ENCODE measurements at regions not wholly inside any gene's neighbourhood (a gene's known extent, or its start where the extent isn't known, plus 50 kb on each side); places are given as distances from the start of the nearest gene placed in this dataset.
"Not testable (repeated sequence)": the region's sequence is repeated elsewhere in the genome, so short reads cannot be mapped to it uniquely, and the experiment has no call there.

GRCh38 chr5:108696951-108697715, 50.6 kb upstream of the FER start:
- no peak for DNase-seq

- DNase-seq: no peak
Measured at GRCh38 chr5:108696407-108696806, 51.3 kb upstream of the FER start.

DNA sequence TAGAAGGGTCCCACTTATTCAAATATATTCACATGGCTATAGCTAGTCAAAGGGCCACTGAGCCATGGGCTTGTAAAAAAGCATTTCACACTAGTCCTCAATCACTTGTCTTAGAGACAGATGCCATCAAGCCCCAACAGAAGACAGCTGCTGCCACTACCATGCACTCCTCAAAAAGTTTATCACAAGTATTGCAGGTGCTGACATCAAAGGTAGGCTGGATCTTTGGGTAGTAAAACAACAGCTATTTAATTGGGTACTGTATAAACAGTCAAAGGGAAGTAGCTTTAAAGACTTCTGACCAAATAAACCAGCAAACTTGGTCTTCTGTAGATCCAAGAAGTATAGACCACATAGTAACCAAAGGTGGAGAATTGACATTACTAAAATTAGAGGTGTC, 59.2 kb upstream of the FER start:
- DNase-seq: no peak

DNA sequence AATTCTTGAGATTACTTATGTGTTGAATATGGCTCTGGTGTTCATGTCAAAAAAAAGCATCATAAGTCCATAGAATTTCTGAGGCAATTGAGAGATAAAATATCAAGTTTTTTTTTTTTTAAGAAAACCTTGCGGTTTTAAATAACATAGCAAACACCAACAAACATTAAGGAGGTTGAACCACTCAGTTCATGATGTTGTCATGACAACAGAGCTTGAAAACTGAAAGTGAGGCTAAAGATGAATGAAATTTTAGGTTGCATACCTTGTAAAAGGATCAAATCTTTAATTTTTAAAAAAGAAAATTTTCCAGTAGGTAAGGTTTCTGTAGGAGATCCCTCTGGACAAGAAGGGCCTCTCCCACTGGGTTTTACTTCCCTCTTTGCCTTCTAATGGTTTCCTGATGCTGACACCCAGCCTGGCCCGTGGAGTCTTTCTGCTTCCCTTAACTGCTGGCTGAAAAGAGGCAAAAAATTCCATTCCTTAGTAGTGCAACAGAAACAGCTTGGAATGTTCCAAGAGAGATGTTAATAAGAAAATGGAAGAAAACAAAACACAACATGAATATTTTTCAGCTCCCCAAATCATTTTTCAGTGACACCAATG, 60.0 kb upstream of the FER start:
- no peak for DNase-seq

GRCh38 chr5:108686676-108687075, 61.0 kb upstream of the FER start:
- no peak for DNase-seq

DNA sequence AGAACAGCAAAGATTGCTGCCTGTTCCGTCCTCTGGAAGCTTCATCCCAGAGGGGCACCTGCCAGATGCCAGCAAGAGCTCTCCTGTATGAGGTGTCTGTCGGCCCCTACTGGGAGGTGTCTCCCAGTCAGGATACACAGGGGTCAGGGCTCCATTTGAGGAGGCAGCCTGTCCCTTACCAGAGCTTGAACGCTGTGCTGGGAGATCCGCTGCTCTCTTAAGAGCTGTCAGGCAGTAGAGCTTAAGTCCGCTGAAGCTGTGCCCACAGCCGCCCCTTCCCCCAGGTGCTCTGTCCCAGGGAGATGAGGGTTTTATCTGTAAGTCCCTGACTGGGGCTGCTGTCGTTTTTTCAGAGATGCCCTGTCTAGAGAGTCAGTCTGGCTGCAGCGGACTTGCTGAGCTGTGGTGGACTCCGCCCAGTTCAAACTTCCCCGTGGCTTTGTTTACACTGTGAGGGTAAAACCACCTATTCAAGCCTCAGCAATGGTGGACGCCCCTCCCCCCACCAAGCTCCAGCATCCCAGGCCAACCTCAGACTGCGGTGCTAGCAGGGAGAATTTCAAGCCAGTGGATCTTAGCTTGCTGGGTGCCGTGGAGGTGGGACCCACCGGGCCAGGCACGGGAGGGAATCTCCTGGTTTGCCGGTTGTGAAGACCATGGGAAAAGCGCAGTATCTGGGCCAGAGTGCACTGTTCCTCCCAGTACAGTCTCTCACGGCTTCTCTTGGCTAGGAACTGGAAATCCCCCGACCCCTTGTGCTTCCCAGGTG, 62.1 kb upstream of the FER start:
- not testable (repeated sequence) for DNase-seq

GRCh38 chr5:108681079-108681921, 66.4 kb upstream of the FER start:
- DNase-seq: peak; percentile 55

DNA sequence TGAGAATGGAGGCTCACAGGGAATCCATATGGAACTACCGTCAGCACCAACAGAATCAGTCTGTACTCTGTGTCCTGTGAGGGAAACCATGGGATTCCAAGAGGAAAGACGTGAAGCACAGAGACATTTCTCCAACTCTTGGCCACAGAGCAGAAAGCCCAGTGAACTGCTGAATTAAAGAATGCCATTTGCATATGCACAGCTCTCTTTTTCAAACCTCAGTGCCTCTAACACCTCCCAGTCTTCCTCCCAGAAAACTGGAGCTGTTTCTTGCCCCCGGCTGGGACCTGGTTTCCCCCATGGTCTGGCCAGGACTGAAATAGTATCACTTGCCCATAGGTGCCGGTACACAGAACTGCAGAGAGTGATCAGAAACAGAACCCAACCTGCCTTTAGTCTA, 69.6 kb upstream of the FER start:
- no peak for DNase-seq

DNA sequence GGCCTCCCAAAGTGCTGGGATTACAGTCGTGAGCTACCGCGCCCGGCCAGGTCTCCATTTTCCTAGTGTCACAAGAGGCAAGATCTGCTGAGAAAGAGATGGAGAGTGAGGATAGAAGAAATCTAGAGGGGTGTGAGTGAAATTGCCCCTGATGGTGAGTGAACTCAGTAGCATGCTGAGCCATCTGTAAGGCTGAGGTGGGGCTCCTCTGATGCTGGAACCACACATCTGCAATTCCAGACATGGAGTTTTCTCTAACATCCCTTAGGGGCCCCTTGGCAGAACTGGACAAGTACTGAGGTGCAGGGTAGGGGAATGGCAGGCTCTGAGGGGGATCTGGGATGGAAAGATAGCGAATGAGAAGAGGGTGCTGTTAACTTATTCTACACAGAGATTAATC, 72.0 kb upstream of the FER start:
- no peak for DNase-seq

DNA sequence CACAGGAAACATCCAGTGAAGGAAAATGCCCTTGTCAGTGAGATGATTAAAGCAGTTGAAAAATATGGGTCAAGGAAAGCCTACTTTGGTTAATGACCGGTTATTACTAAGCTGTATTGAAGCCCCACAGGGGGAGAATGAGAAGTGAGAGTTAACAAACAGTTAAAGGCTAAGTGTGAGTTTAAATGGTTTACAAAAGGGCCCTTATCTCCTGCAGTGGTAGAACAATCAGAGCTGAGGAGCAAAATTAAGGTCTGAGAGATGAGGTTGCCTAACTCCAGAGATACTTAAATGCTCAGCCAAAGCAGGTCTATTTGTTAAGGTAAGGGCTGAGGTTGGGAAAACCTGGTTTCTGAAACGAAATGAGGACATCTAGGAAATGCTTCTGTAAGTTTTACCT, 75.1 kb upstream of the FER start:
- no peak for DNase-seq

GRCh38 chr5:108670591-108671289, 77.0 kb upstream of the FER start:
- no peak for DNase-seq

GRCh38 chr5:108669462-108669861, 78.2 kb upstream of the FER start:
- no peak for DNase-seq

- DNase-seq: no peak
Measured at GRCh38 chr5:108661590-108662219, 86.0 kb upstream of the FER start.

DNA sequence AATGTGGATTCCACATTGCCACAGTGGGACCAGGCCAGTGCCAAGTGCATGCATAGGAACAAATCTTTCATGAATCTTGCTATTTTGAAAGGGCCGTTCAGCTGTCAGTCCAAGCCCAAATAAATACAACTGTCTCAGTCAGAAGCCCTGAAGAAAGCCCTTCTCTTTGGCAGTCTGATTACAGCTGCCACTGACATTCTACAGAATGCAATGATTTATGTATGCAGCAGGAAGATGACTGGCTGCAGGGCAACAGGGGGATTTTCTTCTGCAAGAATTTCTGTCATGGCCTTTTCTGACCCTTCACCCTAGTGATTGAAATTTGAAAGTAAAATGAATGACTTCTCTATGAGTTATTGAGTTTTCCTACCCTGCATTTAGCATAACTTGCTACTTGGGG, 86.7 kb upstream of the FER start:
- no peak for DNase-seq

DNA sequence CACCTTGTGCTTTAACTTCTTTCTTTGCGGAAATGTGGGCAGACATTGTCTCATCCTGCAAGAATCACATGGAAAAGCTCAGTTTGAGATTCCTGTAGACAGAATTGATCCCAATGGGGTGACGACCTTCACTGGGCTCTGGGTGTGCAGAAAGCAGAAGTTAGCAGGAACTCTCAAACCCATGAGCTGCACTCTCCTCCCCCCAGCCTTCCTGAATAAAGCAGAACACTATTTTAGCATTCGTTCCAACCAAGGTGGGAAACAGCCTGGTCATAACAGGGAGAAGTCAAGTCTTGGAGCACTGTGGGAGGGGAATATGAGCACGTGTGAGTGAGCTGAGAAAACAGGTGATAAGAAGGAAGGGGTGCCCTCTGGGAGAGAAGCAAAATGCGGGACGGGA, 87.4 kb upstream of the FER start:
- DNase-seq: no peak

DNA sequence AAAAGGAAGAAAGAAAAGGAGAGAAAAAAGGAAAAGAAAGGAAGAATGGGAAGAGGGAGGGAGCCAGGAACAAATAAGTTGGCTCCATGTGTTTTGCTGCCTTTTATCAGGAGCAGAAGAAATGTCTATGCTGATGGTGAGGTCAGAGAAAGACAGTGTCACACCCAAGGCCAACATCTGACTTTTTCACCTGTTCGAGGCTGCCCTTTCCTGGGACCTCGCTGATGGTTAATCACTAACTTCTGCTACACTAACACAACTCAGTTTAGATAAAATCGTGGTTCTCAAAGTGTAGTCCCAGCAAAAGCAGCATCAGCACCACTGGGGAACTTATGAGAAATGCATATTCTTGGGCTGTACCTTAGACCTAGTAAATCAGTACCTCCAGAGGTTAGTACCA, 88.2 kb upstream of the FER start:
- DNase-seq: no peak

- DNase-seq: no peak
Measured at GRCh38 chr5:108655750-108656450, 91.8 kb upstream of the FER start.

DNA sequence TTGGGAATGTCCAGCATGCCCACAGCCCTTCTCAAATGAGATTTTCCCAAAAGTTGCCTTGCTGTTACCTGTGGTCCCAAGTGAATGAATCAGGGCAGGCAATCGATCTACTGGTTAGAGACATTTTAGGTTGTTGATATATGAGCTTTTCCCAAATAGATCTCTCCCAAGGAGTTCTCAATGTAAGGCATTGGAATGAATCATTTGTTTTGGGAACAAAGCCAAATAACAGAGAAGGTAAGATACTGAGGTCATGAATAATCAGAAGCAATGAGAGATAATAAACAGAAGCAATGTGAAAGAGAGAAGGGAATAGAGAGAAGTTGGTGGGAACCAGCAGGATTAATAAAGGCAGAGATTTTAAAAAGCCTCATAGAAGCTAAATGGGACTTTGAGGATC, 93.6 kb upstream of the FER start:
- no peak for DNase-seq

- no peak for DNase-seq
Measured at GRCh38 chr5:108653201-108653600, 94.5 kb upstream of the FER start.

DNA sequence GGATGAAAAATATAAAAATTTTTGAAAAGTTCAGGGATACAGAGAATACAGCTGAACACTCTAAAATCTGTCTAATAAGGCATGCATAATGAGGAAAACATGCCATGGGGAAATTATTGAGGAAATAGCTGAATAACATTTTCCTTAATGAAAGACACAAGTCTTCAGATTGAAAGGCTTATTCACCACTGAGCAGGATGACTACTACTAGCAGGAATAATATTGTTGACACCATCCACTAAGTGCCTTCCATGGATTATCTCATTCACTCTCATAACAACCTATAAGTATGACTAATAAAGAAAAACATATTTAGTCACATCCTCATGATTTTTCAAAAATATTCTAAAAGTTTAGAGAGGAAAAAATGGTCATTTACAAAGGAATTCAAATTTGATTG, 96.7 kb upstream of the FER start:
- no peak for DNase-seq

GRCh38 chr5:108649646-108650045, 98.1 kb upstream of the FER start:
- DNase-seq: no peak

Measured in activated CD4-positive, alpha-beta T cell treated with anti-CD3 and anti-CD28 coated beads, Interleukin-2, Interleukin-6, amounts not matched to agents 100 ng/mL and 50 ng/mL, durations not matched to agents 16 hours and 8 hours (primary cell).